ENCODE measurements at regions not wholly inside any gene's neighbourhood (a gene's known extent, or its start where the extent isn't known, plus 50 kb on each side); places are given as distances from the start of the nearest gene placed in this dataset.

DNA sequence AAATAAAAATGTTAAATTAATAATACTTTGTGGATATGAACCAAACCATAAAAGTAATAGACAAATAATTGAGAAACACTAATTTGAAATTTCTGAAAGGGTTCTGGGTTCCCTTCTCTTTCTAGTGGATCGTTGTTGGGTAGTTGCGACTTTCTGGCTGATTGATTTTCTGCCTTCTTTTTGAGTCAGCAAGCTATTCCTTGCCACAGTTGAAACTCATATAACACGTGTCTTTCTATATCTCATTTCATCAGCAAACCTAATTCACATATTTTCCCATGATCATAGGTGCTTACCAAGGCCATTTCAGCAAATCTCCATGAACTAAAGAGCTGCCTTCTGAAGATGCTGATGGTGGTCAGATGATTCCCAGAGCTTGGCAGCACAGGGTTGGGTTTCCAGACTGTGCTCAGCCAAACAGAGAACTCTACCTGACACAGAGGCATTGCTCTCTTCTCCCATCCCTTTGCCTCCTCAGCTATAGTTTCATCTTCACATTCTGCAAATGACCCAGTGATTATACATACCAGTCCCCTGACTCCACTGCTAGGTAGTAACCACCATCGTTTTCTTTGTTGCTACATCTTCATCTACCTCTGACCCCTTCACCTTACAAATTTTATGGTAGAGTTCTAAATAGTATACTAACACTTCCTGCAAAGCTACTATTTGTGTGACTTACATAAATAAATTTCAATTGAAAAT lies 383.9 kb upstream of the DPH6 start:
- H3K27ac Mint-ChIP-seq: peak overlapping the region; percentile 37
- H3K9me3 Mint-ChIP-seq: no peaks in the 10 kb centered on the region

DNA sequence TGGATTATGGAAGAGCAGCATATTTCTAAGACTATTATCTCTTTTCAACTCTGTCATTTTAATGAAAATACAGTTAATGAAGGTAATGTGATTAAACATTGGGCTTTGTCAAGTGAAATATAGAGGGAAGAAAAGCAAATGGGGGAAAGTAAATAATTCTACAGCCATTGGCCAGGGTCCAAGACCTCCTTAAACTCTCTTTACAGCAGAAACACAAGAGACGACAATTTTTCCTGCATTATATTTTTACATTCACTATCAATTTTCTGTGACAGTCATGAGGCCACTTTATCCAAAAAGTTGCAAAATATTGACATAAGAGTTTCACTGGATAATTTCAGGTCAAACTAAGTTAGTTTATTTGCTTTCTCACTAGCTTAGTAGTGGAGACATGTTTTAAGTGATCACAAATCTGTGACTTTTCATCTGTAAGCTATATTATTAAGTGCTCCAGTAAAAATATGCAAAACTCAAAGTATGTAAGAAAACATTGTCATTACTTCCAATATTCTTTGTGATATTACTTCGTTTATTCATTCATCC lies 385.9 kb upstream of the DPH6 start:
- Mint-ChIP-seq H3K4me1 (peaks cover 26% of the 10 kb centered on the region), H3K4me3 (no peak overlapping the region), H3K27me3 (ENCODE audit: low read depth, poor library complexity) (no peaks in the 10 kb centered on the region), H3K36me3 (ENCODE audit: low read depth) (no peaks in the 10 kb centered on the region), H3K9me3 (no peaks in the 10 kb centered on the region), H3K27ac (no peak overlapping the region)
- TF ChIP-seq, protein P1, sequence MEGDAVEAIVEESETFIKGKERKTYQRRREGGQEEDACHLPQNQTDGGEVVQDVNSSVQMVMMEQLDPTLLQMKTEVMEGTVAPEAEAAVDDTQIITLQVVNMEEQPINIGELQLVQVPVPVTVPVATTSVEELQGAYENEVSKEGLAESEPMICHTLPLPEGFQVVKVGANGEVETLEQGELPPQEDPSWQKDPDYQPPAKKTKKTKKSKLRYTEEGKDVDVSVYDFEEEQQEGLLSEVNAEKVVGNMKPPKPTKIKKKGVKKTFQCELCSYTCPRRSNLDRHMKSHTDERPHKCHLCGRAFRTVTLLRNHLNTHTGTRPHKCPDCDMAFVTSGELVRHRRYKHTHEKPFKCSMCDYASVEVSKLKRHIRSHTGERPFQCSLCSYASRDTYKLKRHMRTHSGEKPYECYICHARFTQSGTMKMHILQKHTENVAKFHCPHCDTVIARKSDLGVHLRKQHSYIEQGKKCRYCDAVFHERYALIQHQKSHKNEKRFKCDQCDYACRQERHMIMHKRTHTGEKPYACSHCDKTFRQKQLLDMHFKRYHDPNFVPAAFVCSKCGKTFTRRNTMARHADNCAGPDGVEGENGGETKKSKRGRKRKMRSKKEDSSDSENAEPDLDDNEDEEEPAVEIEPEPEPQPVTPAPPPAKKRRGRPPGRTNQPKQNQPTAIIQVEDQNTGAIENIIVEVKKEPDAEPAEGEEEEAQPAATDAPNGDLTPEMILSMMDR (IDR thresholded peaks at IDR 0.05): no peak
- DNase-seq: no peak

More for the DNA sequence above, 383.9 kb upstream of the DPH6 start:
- no peak for DNase-seq
- no peaks in the 10 kb centered on the region for H3K27me3 Mint-ChIP-seq (ENCODE audit: low read depth, poor library complexity)
- H3K4me3 Mint-ChIP-seq: no peak overlapping the region
- H3K36me3 Mint-ChIP-seq (ENCODE audit: low read depth): no peaks in the 10 kb centered on the region
- peaks cover 20% of the 10 kb centered on the region for H3K4me1 Mint-ChIP-seq
- TF ChIP-seq, protein P1 (IDR thresholded peaks at IDR 0.05): no peak

DNA sequence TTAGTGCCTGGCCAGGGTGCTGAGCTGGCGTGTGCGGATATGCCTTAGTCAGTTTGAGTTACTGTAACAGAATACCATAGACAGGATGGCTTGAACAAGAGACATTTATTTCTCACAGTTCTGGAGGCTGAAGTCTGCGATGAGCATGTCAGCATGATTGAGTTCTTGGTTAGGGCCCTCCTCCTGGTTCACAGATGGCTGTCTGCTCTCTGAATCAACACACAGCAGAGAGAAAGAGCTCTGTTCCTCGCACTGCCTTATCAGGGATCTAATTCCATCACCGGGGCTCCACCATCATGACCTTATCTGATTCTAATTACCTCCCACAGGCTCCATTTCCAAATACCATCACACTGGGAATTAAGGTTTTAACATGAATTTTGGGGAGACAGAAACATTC lies 386.6 kb upstream of the DPH6 start:
- no peak overlapping the region for H3K27ac Mint-ChIP-seq
- H3K36me3 Mint-ChIP-seq (ENCODE audit: low read depth): no peaks in the 10 kb centered on the region
- peaks cover 26% of the 10 kb centered on the region for H3K4me1 Mint-ChIP-seq
- TF ChIP-seq, protein P1 (IDR thresholded peaks at IDR 0.05): no peak
- no peak overlapping the region for H3K4me3 Mint-ChIP-seq
- no peaks in the 10 kb centered on the region for H3K9me3 Mint-ChIP-seq
- no peaks in the 10 kb centered on the region for H3K27me3 Mint-ChIP-seq (ENCODE audit: low read depth, poor library complexity)
- peak; percentile 6 for DNase-seq

DNA sequence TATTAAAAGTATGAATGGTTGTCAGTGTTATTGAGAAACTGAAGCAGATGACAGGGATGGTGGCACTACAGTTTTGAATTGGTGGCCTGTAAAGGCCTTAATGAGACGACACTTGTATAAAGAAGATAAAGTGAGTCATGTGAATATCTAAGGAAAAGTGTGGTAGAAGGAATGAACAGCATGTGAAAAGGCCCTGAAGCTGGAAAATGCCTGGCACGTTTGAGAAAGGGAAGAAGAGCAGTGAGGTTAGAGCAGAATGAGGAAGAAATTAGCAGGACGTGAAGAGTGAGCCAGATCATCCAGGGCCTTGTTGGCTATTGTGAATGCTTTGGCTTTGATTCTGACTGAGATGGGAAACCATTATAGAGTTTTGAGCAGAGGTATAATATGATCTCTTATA lies 387.6 kb upstream of the DPH6 start:
- Mint-ChIP-seq H3K27me3 (ENCODE audit: low read depth, poor library complexity) (no peaks in the 10 kb centered on the region), H3K36me3 (ENCODE audit: low read depth) (no peaks in the 10 kb centered on the region), H3K27ac (no peak overlapping the region), H3K9me3 (no peaks in the 10 kb centered on the region), H3K4me3 (no peak overlapping the region), H3K4me1 (peaks cover 23% of the 10 kb centered on the region)
- DNase-seq: no peak
- TF ChIP-seq, protein P1 (IDR thresholded peaks at IDR 0.05): no peak

DNA sequence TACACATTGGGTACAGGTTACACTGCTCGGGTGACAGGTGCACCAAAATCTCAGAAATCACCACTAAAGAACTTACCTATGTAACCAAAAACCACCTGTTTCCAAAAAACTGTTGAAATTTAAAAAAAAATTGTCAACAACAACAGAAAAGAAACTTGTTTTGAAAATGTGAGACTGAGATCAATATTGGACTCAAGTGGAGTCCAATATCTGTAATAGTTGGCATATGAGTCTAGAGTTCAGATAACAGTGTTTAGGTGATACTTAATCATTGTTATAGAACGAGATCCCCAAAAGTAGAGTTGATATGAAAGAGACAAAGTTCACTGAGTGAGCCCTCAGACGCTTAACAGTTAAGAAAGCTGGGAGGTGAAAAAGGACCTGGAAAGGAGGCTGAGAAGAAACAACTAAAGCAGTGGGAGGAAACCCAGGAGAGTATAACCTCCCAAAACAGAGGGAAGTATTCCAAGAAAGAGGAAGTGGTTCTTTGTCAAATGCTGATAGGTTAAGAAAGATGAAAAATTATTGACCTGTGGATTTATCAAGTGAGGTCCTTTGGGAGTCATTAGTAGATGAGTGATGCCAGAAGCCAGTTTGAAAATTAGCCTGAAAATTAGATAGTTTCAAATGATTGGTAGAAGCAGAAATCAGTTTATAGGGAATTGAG lies 388.6 kb upstream of the DPH6 start:
- TF ChIP-seq, protein P1 (IDR thresholded peaks at IDR 0.05): no peak
- H3K27ac Mint-ChIP-seq: no peak overlapping the region
- H3K36me3 Mint-ChIP-seq (ENCODE audit: low read depth): no peaks in the 10 kb centered on the region
- peaks cover 14% of the 10 kb centered on the region for H3K4me1 Mint-ChIP-seq
- no peak overlapping the region for H3K4me3 Mint-ChIP-seq
- DNase-seq: no peak
- H3K27me3 Mint-ChIP-seq (ENCODE audit: low read depth, poor library complexity): no peaks in the 10 kb centered on the region
- H3K9me3 Mint-ChIP-seq: no peaks in the 10 kb centered on the region
